Heart right ventricle (tissue), 16 donors: ENCODE measurements at regions not wholly inside any gene's neighbourhood (a gene's known extent, or its start where the extent isn't known, plus 50 kb on each side); places are given as distances from the start of the nearest gene placed in this dataset.
A peak's percentile ranks its signal among the peaks of the same experiment; 100 is the strongest.
"Not testable (repeated sequence)": the region's sequence is repeated elsewhere in the genome, so short reads cannot be mapped to it uniquely, and the experiment has no call there.

Experiments
- ATAC-seq, 8 donors: fragments of 200-7000 bp; cut with Tn5 transposase; one replicate each; pipeline ENCODE4 v1.9.1; 2020; ENCODE audit warnings: mild to moderate bottlenecking in 8 of 8, moderate library complexity in 8 of 8, moderate number of reproducible peaks in 1 of 8
- DNase-seq, 2 donors: peaks; one replicate each; pipeline ENCODE4 v3.0.0-alpha.2; 2020
- H3K27ac ChIP-seq, 10 donors: fragments of 200-600 bp; sonication (generic) in 2 of 10; one replicate each; pipeline versions ENCODE4 v1.5.0 to v1.8.0; 2020 to 2022; ENCODE audit warnings: mild to moderate bottlenecking in 3 of 10
- H3K27me3 ChIP-seq, 7 donors: fragments of 200-600 bp; one replicate each; pipeline ENCODE4 v1.8.0; 2021 to 2022; ENCODE audit warnings: mild to moderate bottlenecking in 2 of 7
- H3K36me3 ChIP-seq, 9 donors: fragments of 200-600 bp; sonication (generic) in 1 of 9; one replicate each; pipeline versions ENCODE4 v1.5.0 to v1.8.0; 2020 to 2022; ENCODE audit warnings: mild to moderate bottlenecking in 2 of 9
- H3K4me1 ChIP-seq, 9 donors: fragments of 200-600 bp; sonication (generic) in 1 of 9; one replicate each; pipeline versions ENCODE4 v1.5.0 to v1.8.0; 2020 to 2022; ENCODE audit warnings: mild to moderate bottlenecking in 4 of 9
- H3K4me3 ChIP-seq, 10 donors: fragments of 200-600 bp; sonication (generic) in 2 of 10; one replicate each; pipeline versions ENCODE4 v1.5.0 to v1.8.0; 2020 to 2022; ENCODE audit warnings: mild to moderate bottlenecking in 7 of 10, moderate library complexity in 2 of 10
- H3K9me3 ChIP-seq, 11 donors: fragments of 200-600 bp in 10 of 11; sonication (generic) in 2 of 11; one replicate each; pipeline versions ENCODE4 v1.5.0 to v1.8.0; 2013 to 2022; ENCODE audit warnings: mild to moderate bottlenecking in 2 of 11, control low read depth in 1 of 11, moderate library complexity in 1 of 11
- WGBS, 2 donors: extraction: QIAGEN DNeasy Blood & Tissue Kit; methylation state at CpG; one replicate each; pipeline ENCODE4 v1.1.7; 2013; ENCODE audit warnings: inconsistent platforms in 1 of 2; 5-methylcytosine and 5-hydroxymethylcytosine counted together
- intact Hi-C, 10 donors: fragments of 100-400 bp; cut with DNase I; formaldehyde crosslinking; loops; one replicate each; pipeline versions ENCODE4 v1.11.1 to v1.14.2; 2022
- donor health status: Arrhythmogenic right ventricular cardiomyopathy.
- donor health status: ischemic (EF 13 %, LVEDD 7.1; RV severe dilation, severe dysfunction).
- donor health status: healthy with polysubstance abuse.
- donor health status: DM: no; HTN: yes; CAD: no.
- donor health status: DM: no; HTN: no; CAD: no.
- donor health status: ischemic (EF 25% LVEDD 6.9; RV normal size, moderate dysfunction).
- donor health status: ischemic (EF 25% LVEDD 5.7; RV mildly dilated, moderate dysfunction).
- donor health status: healthy.
- donor health status: DM: yes; HTN: yes; CAD: no.
- donor health status: Ischemic cardiomyopathy.
- donor health status: ischemic (EF 35%, LVEDD 5.7; RV mildly dilated, moderate dysfunction).
- donor health status: nonischemic (EF 11% LVEDD 7.7; RV severe dilation, severe dysfunction).
- donor health status: DM: yes; HTN: yes; CAD: no.
- donor health status: PGD.
- donor health status: ischemic (EF 29% LVEDD 5.4; RV normal size, mild dysfunction).
- donor health status: nonischemic (EF 23%, LVEDD 6.1; RV moderate dilation, normal function).

- H3K4me1 ChIP-seq, H3K4me3 ChIP-seq, H3K9me3 ChIP-seq, H3K27ac ChIP-seq, ATAC-seq, H3K27me3 ChIP-seq, intact Hi-C loops, H3K36me3 ChIP-seq, DNase-seq: not testable (repeated sequence)
Observed at GRCh38 chr16:16519395-16519794, 140.5 kb downstream of the NPIPA7 start.

DNA sequence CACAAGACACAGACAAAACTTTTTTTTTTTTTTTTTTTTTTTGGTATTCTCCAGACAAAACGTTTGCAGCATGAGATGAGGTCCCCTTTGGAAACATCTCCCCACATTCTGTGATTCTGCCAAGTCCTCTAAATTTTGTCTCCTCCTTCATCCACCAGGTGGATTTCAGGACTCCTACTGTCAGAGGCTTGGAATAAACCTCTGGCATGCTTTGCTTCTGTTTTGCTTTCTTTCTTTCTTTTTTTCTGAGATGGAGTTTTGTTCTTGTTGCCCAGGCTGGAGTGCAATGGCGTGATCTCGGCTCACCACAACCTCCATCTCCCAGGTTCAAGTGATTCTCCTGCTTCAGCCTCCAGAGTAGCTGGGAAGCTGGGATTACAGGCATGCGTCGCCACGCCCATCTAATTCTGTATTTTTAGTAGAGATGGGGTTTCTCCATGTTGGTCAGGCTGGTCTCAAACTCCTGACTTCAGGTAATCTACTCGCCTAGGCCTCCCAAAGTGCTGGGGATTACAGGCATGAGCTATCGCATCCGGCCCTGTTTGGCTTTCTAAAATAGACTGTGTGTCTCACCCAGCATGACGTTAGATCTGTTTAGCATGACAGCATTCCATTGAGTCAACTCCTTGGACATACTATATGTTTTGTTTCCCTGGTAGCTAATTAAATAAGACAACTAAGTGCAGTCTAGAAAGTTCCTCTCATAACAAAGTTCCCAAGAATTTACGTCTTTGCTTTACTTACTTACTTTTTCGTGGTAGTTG lies 142.5 kb downstream of the NPIPA7 start:
- H3K4me3 ChIP-seq, intact Hi-C loops, H3K4me1 ChIP-seq, H3K27ac ChIP-seq, H3K9me3 ChIP-seq, H3K36me3 ChIP-seq, H3K27me3 ChIP-seq, DNase-seq: not testable (repeated sequence)
- ATAC-seq: peak in 5 of 8 donors; percentile 48 to 85 (median 70)
- WGBS, 2 donors: 33% methylated on average over 1 of the region's 12 CpGs; no CpG with 5 or more reads in 1 of the 2 donors

GRCh38 chr16:16526998-16527397 lies 148.1 kb downstream of the NPIPA7 start:
- H3K36me3 ChIP-seq, ATAC-seq, H3K27me3 ChIP-seq, H3K4me1 ChIP-seq, intact Hi-C loops, DNase-seq, H3K4me3 ChIP-seq, H3K27ac ChIP-seq, H3K9me3 ChIP-seq: not testable (repeated sequence)
- 70 to 81% methylated on average over 3 to 4 of the region's 13 CpGs for WGBS, 2 donors

DNA sequence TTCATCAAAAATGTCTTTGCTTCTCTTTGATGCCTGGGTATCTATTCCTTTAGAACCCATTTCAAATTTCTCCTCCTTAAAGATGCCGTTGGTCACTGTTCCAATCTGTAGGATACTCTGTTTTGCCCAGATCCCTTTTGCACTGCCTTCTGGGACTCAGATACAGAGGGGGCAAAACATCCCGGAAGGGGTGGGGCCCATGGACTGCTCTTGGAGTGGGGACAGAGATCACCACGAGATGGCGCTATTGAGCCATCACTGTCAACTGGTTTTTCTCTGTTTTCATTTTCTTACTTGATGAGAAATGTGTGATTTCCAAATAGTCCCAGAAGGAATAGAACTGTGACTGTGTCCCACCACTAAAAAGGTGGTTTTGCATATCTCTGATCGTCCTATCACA lies 151.8 kb downstream of the NPIPA7 start:
- intact Hi-C loops, H3K9me3 ChIP-seq, H3K4me3 ChIP-seq, DNase-seq, H3K36me3 ChIP-seq, H3K4me1 ChIP-seq, H3K27me3 ChIP-seq, ATAC-seq, H3K27ac ChIP-seq: not testable (repeated sequence)
- WGBS, 2 donors: 40 to 45% methylated on average over 1 of the region's 5 CpGs

GRCh38 chr16:16535565-16535964 lies 156.6 kb downstream of the NPIPA7 start:
- H3K9me3 ChIP-seq, H3K4me1 ChIP-seq, H3K36me3 ChIP-seq, H3K4me3 ChIP-seq, ATAC-seq, H3K27ac ChIP-seq, DNase-seq, H3K27me3 ChIP-seq, intact Hi-C loops: not testable (repeated sequence)
- WGBS, 2 donors: 85 to 91% methylated on average over 3 of the region's 4 CpGs

DNA sequence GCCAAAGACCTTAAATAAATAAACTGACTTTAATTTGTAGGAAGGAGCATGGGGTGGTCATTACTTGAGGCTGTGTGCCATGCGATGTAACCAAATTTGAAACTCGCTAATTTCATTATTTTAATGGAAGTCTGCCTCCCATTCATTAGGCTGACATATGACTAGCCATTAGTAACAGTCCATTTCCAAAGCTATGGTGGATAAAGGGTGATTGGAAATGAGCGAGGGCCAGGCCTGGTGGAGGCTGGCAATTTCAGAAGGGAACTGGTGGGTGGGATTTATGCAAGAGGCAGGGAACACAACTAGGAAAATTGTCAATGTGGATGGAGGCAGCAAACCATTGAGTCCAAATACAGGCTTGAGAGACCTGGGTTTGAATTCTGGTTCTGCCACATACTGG lies 157.2 kb downstream of the NPIPA7 start:
- ATAC-seq, H3K9me3 ChIP-seq, H3K27ac ChIP-seq, H3K36me3 ChIP-seq, H3K4me3 ChIP-seq, intact Hi-C loops, H3K4me1 ChIP-seq, H3K27me3 ChIP-seq, DNase-seq: not testable (repeated sequence)
- 87% methylated on average over 3 of the region's 3 CpGs for WGBS, 2 donors

DNA sequence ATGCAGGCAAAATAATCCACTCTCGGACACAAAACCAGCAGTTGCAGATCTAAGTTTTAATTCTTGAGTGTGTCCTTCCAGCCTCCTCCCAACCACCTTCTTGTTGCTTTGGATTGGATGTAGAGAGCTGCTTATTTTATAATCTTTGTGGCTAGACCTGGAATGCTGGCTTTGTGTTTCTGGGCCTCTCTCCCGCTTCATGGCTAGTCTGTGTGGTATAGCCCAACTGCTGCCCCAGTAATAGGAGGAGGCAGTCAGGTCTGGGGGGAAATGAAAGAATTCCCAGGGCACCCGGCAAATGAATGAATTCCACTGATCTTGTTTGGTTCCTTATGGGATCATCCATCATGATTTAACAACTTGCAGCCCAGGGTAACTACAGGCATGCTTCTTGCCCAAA lies 170.8 kb downstream of the NPIPA7 start:
- H3K27me3 ChIP-seq, intact Hi-C loops, H3K4me1 ChIP-seq, H3K4me3 ChIP-seq, H3K27ac ChIP-seq, ATAC-seq, H3K36me3 ChIP-seq, DNase-seq: not testable (repeated sequence)
- 68 to 75% methylated on average over 3 of the region's 3 CpGs for WGBS, 2 donors
- peaks cover 0 to 10% (median 0%) of the 10 kb centered on the region in 11 donors for H3K9me3 ChIP-seq

DNA sequence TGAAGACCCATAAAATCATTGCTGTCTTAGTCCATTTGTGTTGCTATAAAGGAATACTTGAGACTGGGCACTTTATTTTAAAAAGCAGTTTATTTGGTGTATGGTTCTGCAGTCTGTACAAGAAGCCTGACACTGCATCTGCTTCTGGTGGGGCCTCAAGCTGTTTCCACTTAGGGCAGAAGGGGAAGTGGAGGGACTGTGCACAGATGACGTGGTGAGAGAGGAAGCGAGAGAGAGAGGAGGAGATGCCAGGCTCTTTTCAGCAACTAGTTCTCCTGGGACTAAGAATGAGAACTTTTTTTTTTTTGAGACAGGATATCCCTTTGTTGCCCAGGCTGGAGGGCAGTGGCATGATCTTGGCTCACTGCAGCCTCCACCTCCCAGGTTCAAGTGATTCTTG lies 171.9 kb downstream of the NPIPA7 start:
- WGBS, 2 donors: 26 to 27% methylated on average over 2 of the region's 2 CpGs
- H3K4me3 ChIP-seq, ATAC-seq, H3K4me1 ChIP-seq, DNase-seq, H3K27ac ChIP-seq, H3K36me3 ChIP-seq, intact Hi-C loops, H3K27me3 ChIP-seq: not testable (repeated sequence)
- H3K9me3 ChIP-seq: peaks cover 0 to 10% (median 0%) of the 10 kb centered on the region in 11 donors

DNA sequence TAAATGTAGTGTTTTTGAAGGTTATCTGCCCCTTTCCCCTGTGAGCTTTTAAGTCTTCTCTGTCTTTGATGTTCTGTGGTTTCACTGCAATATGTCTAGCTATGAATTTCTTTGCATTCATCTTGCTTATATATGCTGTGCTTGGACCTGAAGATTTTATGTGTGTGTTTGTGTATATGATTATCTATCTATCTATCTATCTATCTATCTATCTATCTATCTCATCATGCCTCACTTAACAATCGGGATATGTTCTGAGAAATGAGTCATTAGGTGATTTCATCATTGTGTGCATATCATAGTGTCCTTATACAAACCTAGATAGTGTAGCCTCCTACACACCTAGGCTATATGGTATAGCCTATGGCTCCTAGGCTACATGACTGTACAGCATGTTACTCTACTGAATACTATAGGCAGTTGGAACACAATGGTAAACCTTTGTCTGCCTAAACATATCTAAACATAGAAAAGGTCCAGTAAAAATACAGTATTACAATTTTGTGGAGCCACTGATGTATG lies 173.9 kb downstream of the NPIPA7 start:
- H3K27ac ChIP-seq, H3K4me1 ChIP-seq, DNase-seq, intact Hi-C loops, H3K36me3 ChIP-seq, ATAC-seq, H3K27me3 ChIP-seq, H3K9me3 ChIP-seq, H3K4me3 ChIP-seq: not testable (repeated sequence)
- WGBS, 2 donors: 71 to 75% methylated on average over 1 of the region's 1 CpG

GRCh38 chr16:16559179-16559740 lies 180.3 kb downstream of the NPIPA7 start:
- ATAC-seq, H3K9me3 ChIP-seq, H3K27ac ChIP-seq, H3K4me3 ChIP-seq, H3K27me3 ChIP-seq, H3K36me3 ChIP-seq, H3K4me1 ChIP-seq, intact Hi-C loops, DNase-seq: not testable (repeated sequence)
- WGBS, 2 donors: 68 to 83% methylated on average over 5 to 6 of the region's 9 CpGs

DNA sequence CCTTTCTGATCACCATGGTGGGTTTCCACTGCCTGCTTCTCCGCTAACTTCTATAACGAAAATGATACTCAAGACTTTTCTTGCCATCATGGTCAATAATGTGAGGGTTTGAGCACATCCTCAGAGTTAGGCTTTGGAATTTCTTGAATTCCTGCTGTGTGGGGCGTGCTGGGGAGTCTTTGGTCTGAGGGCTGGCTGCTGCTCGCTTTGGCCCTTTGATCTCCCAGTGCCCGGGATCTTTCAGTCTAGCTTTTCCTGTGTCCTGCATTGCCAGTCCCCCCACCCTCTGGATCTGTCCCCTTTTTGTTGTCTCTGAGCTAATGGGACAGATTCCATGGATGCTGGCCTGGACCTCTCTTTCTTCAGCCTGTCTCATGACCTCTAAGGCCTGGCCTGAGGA lies 182.6 kb downstream of the NPIPA7 start:
- H3K4me1 ChIP-seq, H3K27me3 ChIP-seq, H3K27ac ChIP-seq, H3K9me3 ChIP-seq, intact Hi-C loops, ATAC-seq, H3K4me3 ChIP-seq, DNase-seq, H3K36me3 ChIP-seq: not testable (repeated sequence)
- 55 to 58% methylated on average over 5 of the region's 5 CpGs for WGBS, 2 donors
